ENCODE measurements at regions not wholly inside any gene's neighbourhood (a gene's known extent, or its start where the extent isn't known, plus 50 kb on each side); places are given as distances from the start of the nearest gene placed in this dataset.
"Not testable (repeated sequence)": the region's sequence is repeated elsewhere in the genome, so short reads cannot be mapped to it uniquely, and the experiment has no call there.

GRCh38 chr3:195669310-195669709 lies 51.5 kb upstream of the MUC20 start:
- DNase-seq (ENCODE audit: extremely low read depth, low read depth) = not testable (repeated sequence)

DNA sequence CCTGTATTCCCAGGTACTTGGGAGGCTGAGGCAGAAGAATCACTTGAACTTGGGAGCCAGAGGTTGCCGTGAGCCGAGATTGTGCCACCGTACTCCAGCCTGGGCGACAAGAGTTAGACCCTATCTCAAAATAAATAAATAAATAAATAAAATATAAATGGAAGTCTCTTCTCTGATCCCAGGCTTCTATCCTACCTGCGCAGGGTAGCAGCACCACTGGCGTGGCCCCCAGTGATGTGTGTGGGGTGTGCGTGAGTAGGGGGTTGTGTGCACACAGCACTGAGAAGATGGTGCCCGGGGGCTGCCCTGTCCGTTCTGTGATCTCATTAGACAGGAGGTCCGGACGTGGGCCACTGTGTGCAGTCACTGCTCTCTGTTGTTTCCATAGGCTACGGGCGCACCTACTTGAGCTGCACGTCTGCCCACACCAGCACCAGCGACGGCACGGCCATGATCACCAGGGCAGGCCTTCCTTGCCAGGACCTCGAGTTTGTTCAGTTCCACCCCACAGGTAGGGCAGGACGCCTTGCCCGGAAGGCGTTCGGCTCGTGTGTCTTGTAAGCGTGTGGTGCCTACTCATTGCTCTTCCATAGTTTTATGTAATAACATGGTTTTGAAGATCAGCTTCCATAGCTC lies 52.5 kb upstream of the MUC20 start:
- DNase-seq (ENCODE audit: extremely low read depth, low read depth) = not testable (repeated sequence)

DNA sequence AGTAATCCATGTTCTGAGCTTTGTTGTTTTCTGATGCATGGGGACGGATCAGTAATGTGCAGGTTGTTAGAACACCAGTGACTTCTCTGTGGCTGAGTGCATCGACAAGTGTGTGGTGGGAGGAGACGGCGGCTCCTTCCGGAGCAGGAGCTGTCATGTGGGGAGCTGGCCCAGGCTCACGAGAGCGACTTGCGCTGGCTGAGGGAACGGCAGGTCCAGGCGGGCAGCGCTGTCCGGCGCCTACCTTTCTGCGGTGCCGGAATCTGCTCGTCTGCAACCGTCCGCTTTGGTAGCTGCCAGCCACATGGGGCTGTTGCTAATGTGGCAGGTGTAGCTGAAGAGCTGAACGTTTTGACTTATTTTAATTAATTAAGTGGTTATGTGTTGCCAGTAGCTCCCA lies 55.5 kb upstream of the MUC20 start:
- DNase-seq (ENCODE audit: extremely low read depth, low read depth) = not testable (repeated sequence)

DNA sequence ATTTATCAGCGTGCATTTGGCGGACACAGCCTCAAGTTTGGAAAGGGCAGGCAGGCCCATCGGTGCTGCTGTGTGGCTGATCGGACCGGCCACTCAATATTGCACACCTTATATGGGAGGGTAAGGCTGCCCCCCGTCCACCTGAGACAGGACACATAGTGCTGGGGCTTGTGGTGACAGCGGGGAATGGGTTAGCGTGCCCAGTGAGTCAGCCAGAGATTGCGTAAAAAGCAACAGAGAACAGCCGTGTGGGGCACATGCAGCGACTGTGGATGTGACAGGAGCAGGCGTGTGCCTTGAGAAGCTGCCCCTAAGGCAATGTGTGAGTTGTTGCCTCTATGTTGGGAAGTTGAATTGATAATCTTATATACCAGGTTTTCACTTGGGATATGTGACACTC lies 56.6 kb upstream of the MUC20 start:
- not testable (repeated sequence) for DNase-seq (ENCODE audit: extremely low read depth, low read depth)

DNA sequence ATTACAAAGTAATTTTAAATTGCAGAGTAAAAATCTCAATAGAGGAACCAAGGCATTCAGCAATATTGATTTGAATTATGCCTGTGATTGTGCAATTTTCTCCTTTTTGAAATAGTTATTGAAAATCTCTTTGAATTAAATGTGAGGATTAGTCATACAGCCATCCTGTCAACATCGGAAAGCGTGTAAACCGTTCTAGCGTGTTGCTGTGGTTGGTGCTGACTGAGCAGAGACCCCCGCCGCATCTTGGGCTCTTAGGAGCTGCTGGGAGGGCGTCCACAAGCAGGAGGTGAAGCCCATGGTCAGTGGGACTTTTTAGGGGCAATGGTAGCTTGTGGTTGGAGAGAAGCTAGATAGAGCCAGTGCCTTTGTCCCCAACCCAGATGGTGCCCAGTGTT lies 61.6 kb upstream of the MUC20 start:
- DNase-seq (ENCODE audit: extremely low read depth, low read depth) = not testable (repeated sequence)

DNA sequence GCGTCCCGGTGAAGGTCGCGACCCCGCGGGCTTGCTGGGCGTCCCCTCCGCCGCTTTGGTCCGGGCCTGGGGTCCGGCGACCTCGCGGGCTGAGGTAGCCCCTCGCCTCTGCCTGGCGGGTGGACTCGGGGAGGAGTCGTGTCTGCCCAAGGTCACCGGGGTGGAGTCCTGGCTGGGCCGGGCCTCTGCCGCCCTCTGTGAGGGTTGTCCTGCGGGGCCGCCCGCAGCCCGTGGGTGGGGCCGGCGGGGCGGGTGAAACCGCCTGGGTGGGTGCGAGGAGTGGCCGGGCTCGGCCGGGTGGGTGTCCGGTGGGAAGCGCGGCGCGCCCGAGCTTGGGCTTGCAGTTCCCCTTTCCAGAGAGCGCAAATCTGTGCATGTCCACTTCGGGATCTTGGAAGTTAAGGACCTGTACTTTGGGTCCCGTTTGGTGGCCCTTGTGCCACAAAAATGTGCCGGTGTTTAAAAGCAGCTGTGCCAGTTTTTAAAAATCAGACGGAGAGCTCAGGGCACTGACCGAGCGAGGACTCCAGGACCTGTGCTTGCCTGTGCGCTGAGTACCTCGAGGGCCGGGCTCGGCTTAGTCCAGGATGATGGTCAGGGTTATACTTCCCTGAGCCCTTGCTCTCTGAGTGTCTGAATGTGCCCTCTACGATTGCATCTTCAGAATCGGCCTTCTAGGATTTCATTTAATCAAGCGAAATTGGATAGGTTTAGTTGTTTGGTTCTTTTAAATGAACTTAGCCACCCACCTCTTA lies 62.2 kb upstream of the MUC20 start:
- DNase-seq (ENCODE audit: extremely low read depth, low read depth) = not testable (repeated sequence)

- DNase-seq (ENCODE audit: extremely low read depth, low read depth) = peak; percentile 20
These were observed 63.1 kb upstream of the MUC20 start for GRCh38 chr3:195657475-195658372.

DNA sequence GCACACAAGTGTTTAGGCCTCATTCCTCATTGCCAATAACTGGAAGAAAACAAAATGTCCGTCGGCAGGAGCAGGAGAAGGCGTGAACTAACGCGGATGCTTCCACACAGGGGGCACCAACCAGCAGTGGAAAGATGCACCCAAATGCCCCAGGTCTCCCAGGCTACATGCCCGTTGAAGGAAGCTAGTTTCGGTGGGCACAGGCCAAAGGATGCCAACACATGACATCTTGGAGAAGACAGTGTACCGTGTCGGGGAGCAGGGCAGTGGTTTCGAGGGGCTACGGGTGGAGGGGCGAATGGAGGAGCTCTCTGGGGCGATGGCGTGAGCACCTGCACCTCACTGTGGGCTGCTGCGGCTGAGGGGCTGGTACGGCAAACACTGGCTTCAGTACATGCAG lies 64.7 kb upstream of the MUC20 start:
- not testable (repeated sequence) for DNase-seq (ENCODE audit: extremely low read depth, low read depth)

- DNase-seq (ENCODE audit: extremely low read depth, low read depth) = not testable (repeated sequence)
These were observed 66.0 kb upstream of the MUC20 start for GRCh38 chr3:195654746-195655145.

GRCh38 chr3:195654138-195654537 lies 66.6 kb upstream of the MUC20 start:
- DNase-seq (ENCODE audit: extremely low read depth, low read depth) = not testable (repeated sequence)

DNA sequence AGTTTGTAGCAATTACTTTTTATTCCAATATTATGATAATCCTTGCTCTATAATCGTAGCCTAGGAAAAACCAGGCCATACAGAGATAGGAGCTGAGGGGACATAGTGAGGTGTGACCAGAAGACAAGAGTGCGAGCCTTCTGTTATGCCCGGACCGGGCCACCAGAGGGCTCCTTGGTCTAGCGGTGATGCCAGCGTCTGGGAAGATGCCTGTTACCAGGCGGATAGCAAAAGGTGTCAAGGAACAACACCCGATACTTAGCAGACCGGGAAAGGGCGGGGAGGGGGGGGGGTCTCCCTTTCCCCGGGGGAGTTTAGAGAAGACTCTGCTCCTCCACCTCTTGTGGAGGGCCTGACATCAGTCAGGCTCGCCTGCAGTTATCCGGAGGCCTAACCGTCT lies 67.1 kb upstream of the MUC20 start:
- DNase-seq (ENCODE audit: extremely low read depth, low read depth) = peak; percentile 2

- not testable (repeated sequence) for DNase-seq (ENCODE audit: extremely low read depth, low read depth)
These were observed 64.4 kb upstream of the APOD start for GRCh38 chr3:195647912-195648702.

DNA sequence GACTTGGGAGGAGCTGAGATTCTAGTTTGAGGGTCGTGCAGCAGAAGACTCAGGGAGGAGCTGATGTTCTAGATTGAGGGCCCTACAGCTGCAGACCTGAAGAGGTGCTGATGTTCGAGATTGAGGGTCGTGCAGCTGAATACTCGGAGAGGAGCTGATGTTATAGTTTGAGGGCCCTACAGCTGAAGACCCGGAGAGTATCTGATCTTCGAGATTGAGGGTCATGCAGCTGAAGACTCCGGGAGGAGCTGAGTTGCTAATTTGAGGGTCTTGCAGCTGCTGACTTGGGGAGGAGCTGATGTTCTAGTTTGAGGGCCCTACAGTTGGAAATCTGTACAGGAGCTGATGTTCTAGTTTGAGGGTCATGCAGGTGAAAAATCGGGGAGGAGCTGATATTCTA lies 62.1 kb upstream of the APOD start:
- not testable (repeated sequence) for DNase-seq (ENCODE audit: extremely low read depth, low read depth)

- DNase-seq (ENCODE audit: extremely low read depth, low read depth) = not testable (repeated sequence)
These were observed 59.5 kb upstream of the APOD start for GRCh38 chr3:195643245-195643644.

DNA sequence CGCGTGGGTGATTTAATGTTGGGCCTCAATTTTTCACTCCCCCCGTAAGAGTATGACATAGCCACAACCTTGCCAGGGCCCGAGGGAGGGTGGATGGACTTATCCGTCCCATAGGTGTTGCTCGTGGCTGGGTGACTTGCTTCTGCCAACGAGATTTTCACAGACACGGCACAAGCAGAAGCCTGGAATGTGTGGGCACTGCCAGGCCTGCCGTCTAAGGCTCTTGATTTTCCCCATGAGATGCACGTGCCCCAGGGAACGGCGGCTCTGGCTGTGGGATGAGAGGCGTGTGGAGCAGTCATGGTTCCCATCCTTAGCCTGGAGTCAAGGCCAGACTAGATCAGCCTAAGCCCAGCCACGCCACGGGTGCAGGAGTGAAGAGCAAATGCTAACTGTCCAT lies 58.6 kb upstream of the APOD start:
- DNase-seq (ENCODE audit: extremely low read depth, low read depth) = not testable (repeated sequence)

DNA sequence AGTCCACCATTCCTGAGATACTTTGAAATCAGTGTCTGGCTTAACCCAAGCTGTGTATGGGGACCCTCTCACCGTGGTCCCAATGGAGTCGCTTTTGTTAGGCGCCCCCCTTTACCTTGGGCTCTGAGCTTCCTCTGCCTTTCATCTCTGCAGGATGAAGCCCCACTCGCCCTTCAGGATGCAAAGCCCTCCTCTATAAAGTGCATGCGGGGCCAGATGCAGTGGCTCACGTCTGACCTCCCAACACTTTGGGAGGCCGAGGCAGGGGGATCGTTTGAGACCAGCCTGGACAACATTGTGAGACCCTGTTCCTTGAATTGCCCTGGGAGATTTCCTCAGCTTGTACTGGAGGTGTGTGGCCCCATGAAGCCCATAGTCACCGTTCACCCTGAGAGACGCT lies 54.7 kb upstream of the APOD start:
- DNase-seq (ENCODE audit: extremely low read depth, low read depth) = not testable (repeated sequence)

GRCh38 chr3:195637473-195638233 lies 53.9 kb upstream of the APOD start:
- DNase-seq (ENCODE audit: extremely low read depth, low read depth) = not testable (repeated sequence)

GRCh38 chr3:195637011-195637410 lies 53.3 kb upstream of the APOD start:
- not testable (repeated sequence) for DNase-seq (ENCODE audit: extremely low read depth, low read depth)

- not testable (repeated sequence) for DNase-seq (ENCODE audit: extremely low read depth, low read depth)
These were observed 52.4 kb upstream of the APOD start for GRCh38 chr3:195635898-195636685.
